H1 (cell line): ENCODE measurements at regions not wholly inside any gene's neighbourhood (a gene's known extent, or its start where the extent isn't known, plus 50 kb on each side); places are given as distances from the start of the nearest gene placed in this dataset.

ENCODE experiments used
- CREB1 ChIP-seq: IDR thresholded peaks from 2 replicates; pipeline ENCODE4 v1.6.1; 2012; ENCODE audit warnings: inconsistent platforms
- TF ChIP-seq, protein P1 (sequence below): IDR thresholded peaks from 2 replicates; pipeline ENCODE4 v1.6.1; 2011; ENCODE audit warnings: low read depth, mild to moderate bottlenecking, low read length; ENCODE audit not compliant: insufficient read depth

- TF ChIP-seq, protein P1, sequence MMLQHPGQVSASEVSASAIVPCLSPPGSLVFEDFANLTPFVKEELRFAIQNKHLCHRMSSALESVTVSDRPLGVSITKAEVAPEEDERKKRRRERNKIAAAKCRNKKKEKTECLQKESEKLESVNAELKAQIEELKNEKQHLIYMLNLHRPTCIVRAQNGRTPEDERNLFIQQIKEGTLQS, result no peak
- no peak for TF ChIP-seq CREB1
These were observed 137.0 kb downstream of the TINAG start (continued) for GRCh38 chr6:54445207-54445606.
